ENCODE measurements at regions not wholly inside any gene's neighbourhood (a gene's known extent, or its start where the extent isn't known, plus 50 kb on each side); places are given as distances from the start of the nearest gene placed in this dataset.

GRCh38 chr10:117616179-117616578, 73.6 kb downstream of the EMX2 start:
- TF ChIP-seq, protein P1, sequence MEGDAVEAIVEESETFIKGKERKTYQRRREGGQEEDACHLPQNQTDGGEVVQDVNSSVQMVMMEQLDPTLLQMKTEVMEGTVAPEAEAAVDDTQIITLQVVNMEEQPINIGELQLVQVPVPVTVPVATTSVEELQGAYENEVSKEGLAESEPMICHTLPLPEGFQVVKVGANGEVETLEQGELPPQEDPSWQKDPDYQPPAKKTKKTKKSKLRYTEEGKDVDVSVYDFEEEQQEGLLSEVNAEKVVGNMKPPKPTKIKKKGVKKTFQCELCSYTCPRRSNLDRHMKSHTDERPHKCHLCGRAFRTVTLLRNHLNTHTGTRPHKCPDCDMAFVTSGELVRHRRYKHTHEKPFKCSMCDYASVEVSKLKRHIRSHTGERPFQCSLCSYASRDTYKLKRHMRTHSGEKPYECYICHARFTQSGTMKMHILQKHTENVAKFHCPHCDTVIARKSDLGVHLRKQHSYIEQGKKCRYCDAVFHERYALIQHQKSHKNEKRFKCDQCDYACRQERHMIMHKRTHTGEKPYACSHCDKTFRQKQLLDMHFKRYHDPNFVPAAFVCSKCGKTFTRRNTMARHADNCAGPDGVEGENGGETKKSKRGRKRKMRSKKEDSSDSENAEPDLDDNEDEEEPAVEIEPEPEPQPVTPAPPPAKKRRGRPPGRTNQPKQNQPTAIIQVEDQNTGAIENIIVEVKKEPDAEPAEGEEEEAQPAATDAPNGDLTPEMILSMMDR (IDR thresholded peaks at IDR 0.05; ENCODE audit: control extremely low read depth in 1 of 3, insufficient read depth in 1 of 3, low read depth in 1 of 3, low read length in 3 of 3): no peak
- no peak for TF ChIP-seq ZNF274 (IDR thresholded peaks at IDR 0.05; ENCODE audit: borderline replicate concordance, extremely low read depth, low read length)

Data from H1 (cell line).